Smooth muscle cell (in vitro differentiated cells): ENCODE measurements at regions not wholly inside any gene's neighbourhood (a gene's known extent, or its start where the extent isn't known, plus 50 kb on each side); places are given as distances from the start of the nearest gene placed in this dataset.

Source experiments
- DNase-seq: peaks from one replicate; lab custom pipeline; 2025; ENCODE audit not compliant: unreplicated experiment; lab: John Stamatoyannopoulos, UW
- H2AFZ ChIP-seq: fragments of 200-600 bp; sonication (generic); 2 replicates; pipeline ENCODE4 v1.6.0; 2016; ENCODE audit warnings: antibody characterized with exemption, low read depth, mild to moderate bottlenecking
- H3F3A ChIP-seq: fragments of 200-600 bp; sonication (generic); 2 replicates; pipeline ENCODE4 v1.6.0; 2017; ENCODE audit warnings: antibody characterized with exemption, low read depth
- H3K27ac ChIP-seq: fragments of 200-600 bp; sonication (generic); 2 replicates; pipeline ENCODE4 v1.5.1; 2016; ENCODE audit warnings: low read depth, mild to moderate bottlenecking
- H3K27me3 ChIP-seq: fragments of 200-600 bp; sonication (generic); 2 replicates; pipeline ENCODE4 v1.6.1; 2016; ENCODE audit warnings: low read depth, mild to moderate bottlenecking
- H3K36me3 ChIP-seq: fragments of 200-600 bp; sonication (generic); 2 replicates; pipeline ENCODE4 v1.5.1; 2016; ENCODE audit warnings: low read depth
- H3K4me1 ChIP-seq: fragments of 200-600 bp; sonication (generic); 2 replicates; pipeline ENCODE4 v1.5.1; 2016; ENCODE audit warnings: low read depth
- H3K4me2 ChIP-seq: fragments of 200-600 bp; sonication (generic); 2 replicates; pipeline ENCODE4 v1.6.0; 2016; ENCODE audit warnings: mild to moderate bottlenecking
- H3K4me3 ChIP-seq: fragments of 200-600 bp; sonication (generic); 2 replicates; pipeline ENCODE4 v1.5.1; 2016; ENCODE audit warnings: mild to moderate bottlenecking
- H3K79me2 ChIP-seq: fragments of 200-600 bp; sonication (generic); 2 replicates; pipeline ENCODE4 v1.6.0; 2016; ENCODE audit warnings: low read depth, mild to moderate bottlenecking
- H3K9ac ChIP-seq: fragments of 200-600 bp; sonication (generic); 2 replicates; pipeline ENCODE4 v1.6.0; 2016; ENCODE audit warnings: low read depth
- H3K9me3 ChIP-seq: fragments of 200-600 bp; sonication (generic); replicated peaks from 2 replicates; pipeline ENCODE4 v1.5.1; 2016; ENCODE audit warnings: low read depth
- H4K20me1 ChIP-seq: fragments of 200-600 bp; sonication (generic); 2 replicates; pipeline ENCODE4 v1.6.0; 2016; ENCODE audit warnings: low read depth
- CTCF ChIP-seq: fragments of 200-600 bp; sonication (generic); IDR thresholded peaks from 2 replicates; pipeline ENCODE4 v1.5.1; 2017; ENCODE audit warnings: borderline replicate concordance, mild to moderate bottlenecking, antibody characterized with exemption; ENCODE audit not compliant: insufficient read depth, poor library complexity, severe bottlenecking
- WGBS: methylation state at CpG from one replicate; pipeline ENCODE4 v1.1.7; 2016; ENCODE audit warnings: low lambda C conversion rate; 5-methylcytosine and 5-hydroxymethylcytosine counted together

DNA sequence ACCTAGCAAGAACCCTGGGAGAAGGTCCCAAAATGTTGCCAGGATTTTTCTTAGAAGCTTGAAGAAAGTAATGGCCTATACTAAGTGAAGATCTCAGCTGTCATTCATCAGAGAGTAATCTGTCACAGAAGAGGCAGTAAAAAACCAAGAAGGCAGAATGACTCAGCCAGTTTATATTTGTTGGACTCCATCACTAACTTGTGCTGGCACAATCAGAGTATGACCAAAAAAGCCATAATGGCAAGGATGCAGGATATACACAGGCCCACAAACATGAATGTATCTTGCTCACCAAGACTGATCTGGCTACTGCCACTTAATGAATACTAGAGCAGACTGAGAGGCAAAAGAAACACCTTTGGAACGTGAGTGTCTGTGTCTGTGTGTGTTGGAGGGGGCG, 104.0 kb upstream of the POU5F2 start:
- no peaks in the 10 kb centered on the region for H3K36me3 ChIP-seq
- WGBS, result 90% methylated on average over 2 of the region's 2 CpGs
- H3K9ac ChIP-seq, result no peak overlapping the region
- no peaks in the 10 kb centered on the region for H3K79me2 ChIP-seq
- H3F3A ChIP-seq, result no peaks in the 10 kb centered on the region
- no peak overlapping the region for H3K27ac ChIP-seq
- DNase-seq, result no peak
- H3K9me3 ChIP-seq, result peaks cover 9% of the 10 kb centered on the region
- H3K27me3 ChIP-seq, result no peaks in the 10 kb centered on the region
- H3K4me2 ChIP-seq, result no peak overlapping the region
- H3K4me3 ChIP-seq, result no peak overlapping the region
- no peak for TF ChIP-seq CTCF
- H2AFZ ChIP-seq, result no peak overlapping the region
- no peaks in the 10 kb centered on the region for H3K4me1 ChIP-seq
- H4K20me1 ChIP-seq, result no peaks in the 10 kb centered on the region

- no peaks in the 10 kb centered on the region for H3K36me3 ChIP-seq
- H3K27me3 ChIP-seq, result no peaks in the 10 kb centered on the region
- H3K27ac ChIP-seq, result peak overlapping the region; percentile 32
- WGBS, result 14% methylated on average over 2 of the region's 2 CpGs
- no peak for DNase-seq
- H3K9ac ChIP-seq, result no peak overlapping the region
- H3K4me3 ChIP-seq, result no peak overlapping the region
- no peaks in the 10 kb centered on the region for H3K9me3 ChIP-seq
- no peak for TF ChIP-seq CTCF
- H3K79me2 ChIP-seq, result no peaks in the 10 kb centered on the region
- no peaks in the 10 kb centered on the region for H3K4me1 ChIP-seq
- H3F3A ChIP-seq, result peaks cover 3% of the 10 kb centered on the region
- no peak overlapping the region for H2AFZ ChIP-seq
- no peak overlapping the region for H3K4me2 ChIP-seq
- H4K20me1 ChIP-seq, result no peaks in the 10 kb centered on the region
Observed at GRCh38 chr5:93831449-93831848, 90.0 kb upstream of the POU5F2 start.

- Histone ChIP-seq H3K27me3 (no peaks in the 10 kb centered on the region), H3K4me1 (no peaks in the 10 kb centered on the region), H3K4me2 (no peak overlapping the region), H3K9ac (no peak overlapping the region), H3K9me3 (no peaks in the 10 kb centered on the region), H2AFZ (no peak overlapping the region), H3K4me3 (no peak overlapping the region), H3K79me2 (no peaks in the 10 kb centered on the region), H4K20me1 (no peaks in the 10 kb centered on the region), H3K27ac (peak overlapping the region; percentile 32), H3K36me3 (no peaks in the 10 kb centered on the region), H3F3A (peaks cover 3% of the 10 kb centered on the region)
- 97% methylated on average over 5 of the region's 5 CpGs for WGBS
- TF ChIP-seq CTCF, result no peak
- DNase-seq, result no peak
Observed at GRCh38 chr5:93830893-93831292, 89.5 kb upstream of the POU5F2 start.

DNA sequence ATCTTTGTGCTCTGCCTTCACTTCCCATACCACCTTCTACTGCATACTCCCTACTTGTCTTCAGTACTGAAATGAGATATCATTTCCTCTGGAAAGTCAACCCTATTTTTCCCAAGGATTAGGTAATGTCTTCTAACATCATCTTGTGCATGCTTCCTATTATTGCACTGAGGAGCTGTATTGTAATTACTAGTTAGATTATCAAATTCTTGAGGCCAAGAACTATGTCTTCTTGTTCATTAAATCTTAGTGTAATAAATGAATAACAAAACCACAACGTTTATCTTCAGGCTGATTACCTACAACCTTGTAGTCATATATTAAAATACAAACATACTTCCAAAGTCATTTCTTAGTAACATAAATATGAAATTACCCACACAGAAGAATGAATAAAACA, 87.9 kb upstream of the POU5F2 start:
- Histone ChIP-seq H2AFZ (no peak overlapping the region), H3K4me3 (no peak overlapping the region), H3K4me2 (no peak overlapping the region), H3K27me3 (no peaks in the 10 kb centered on the region), H3K79me2 (no peaks in the 10 kb centered on the region), H3K27ac (no peak overlapping the region), H3F3A (peaks cover 3% of the 10 kb centered on the region), H3K9ac (no peak overlapping the region), H4K20me1 (no peaks in the 10 kb centered on the region), H3K9me3 (no peaks in the 10 kb centered on the region), H3K36me3 (no peaks in the 10 kb centered on the region), H3K4me1 (no peaks in the 10 kb centered on the region)
- TF ChIP-seq CTCF, result no peak
- no peak for DNase-seq
- 79% methylated on average over 1 of the region's 1 CpG for WGBS
